ENCODE measurements at regions not wholly inside any gene's neighbourhood (a gene's known extent, or its start where the extent isn't known, plus 50 kb on each side); places are given as distances from the start of the nearest gene placed in this dataset.

- no peak for DNase-seq (ENCODE audit: low read depth, low spot score)
These were observed 118.4 kb upstream of the CHRM3 start for GRCh38 chr1:239268007-239268406.

GRCh38 chr1:239263801-239264200 is 122.6 kb upstream of the CHRM3 start:
- no peak for DNase-seq (ENCODE audit: low read depth, low spot score)

- DNase-seq (ENCODE audit: low read depth, low spot score): peak; percentile 12
These were observed 123.8 kb upstream of the CHRM3 start for GRCh38 chr1:239262538-239262937.

GRCh38 chr1:239261521-239261920 is 124.8 kb upstream of the CHRM3 start:
- DNase-seq (ENCODE audit: low read depth, low spot score): no peak

- no peak for DNase-seq (ENCODE audit: low read depth, low spot score)
These were observed 125.5 kb upstream of the CHRM3 start for GRCh38 chr1:239260842-239261241.

- no peak for DNase-seq (ENCODE audit: low read depth, low spot score)
These were observed 130.7 kb upstream of the CHRM3 start for GRCh38 chr1:239255628-239256160.

GRCh38 chr1:239254999-239255398 is 131.4 kb upstream of the CHRM3 start:
- no peak for DNase-seq (ENCODE audit: low read depth, low spot score)

- DNase-seq (ENCODE audit: low read depth, low spot score): no peak
These were observed 133.3 kb upstream of the CHRM3 start for GRCh38 chr1:239253032-239253431.

- DNase-seq (ENCODE audit: low read depth, low spot score): no peak
These were observed 135.9 kb upstream of the CHRM3 start for GRCh38 chr1:239250353-239251035.

- DNase-seq (ENCODE audit: low read depth, low spot score): no peak
These were observed 139.1 kb upstream of the CHRM3 start for GRCh38 chr1:239247285-239247684.

GRCh38 chr1:239244084-239244483 is 142.3 kb upstream of the CHRM3 start:
- DNase-seq (ENCODE audit: low read depth, low spot score): no peak

- DNase-seq (ENCODE audit: low read depth, low spot score): peak; percentile 40
These were observed 143.4 kb upstream of the CHRM3 start for GRCh38 chr1:239243006-239243405.

- no peak for DNase-seq (ENCODE audit: low read depth, low spot score)
These were observed 144.0 kb upstream of the CHRM3 start for GRCh38 chr1:239242404-239242803.

- DNase-seq (ENCODE audit: low read depth, low spot score): no peak
These were observed 145.6 kb upstream of the CHRM3 start for GRCh38 chr1:239240736-239241135.

GRCh38 chr1:239239529-239239928 is 146.8 kb upstream of the CHRM3 start:
- DNase-seq (ENCODE audit: low read depth, low spot score): no peak

- DNase-seq (ENCODE audit: low read depth, low spot score): no peak
These were observed 148.5 kb upstream of the CHRM3 start for GRCh38 chr1:239237912-239238311.

- no peak for DNase-seq (ENCODE audit: low read depth, low spot score)
These were observed 152.7 kb upstream of the CHRM3 start for GRCh38 chr1:239233626-239234025.

GRCh38 chr1:239232921-239233320 is 153.4 kb upstream of the CHRM3 start:
- DNase-seq (ENCODE audit: low read depth, low spot score): no peak

GRCh38 chr1:239228451-239228850 is 157.9 kb upstream of the CHRM3 start:
- DNase-seq (ENCODE audit: low read depth, low spot score): no peak

GRCh38 chr1:239225396-239225795 is 161.0 kb upstream of the CHRM3 start:
- DNase-seq (ENCODE audit: low read depth, low spot score): no peak

GRCh38 chr1:239224100-239224499 is 162.3 kb upstream of the CHRM3 start:
- no peak for DNase-seq (ENCODE audit: low read depth, low spot score)

GRCh38 chr1:239222999-239223398 is 163.4 kb upstream of the CHRM3 start:
- no peak for DNase-seq (ENCODE audit: low read depth, low spot score)

- DNase-seq (ENCODE audit: low read depth, low spot score): no peak
These were observed 164.7 kb upstream of the CHRM3 start for GRCh38 chr1:239221656-239222055.

GRCh38 chr1:239219679-239220078 is 166.7 kb upstream of the CHRM3 start:
- DNase-seq (ENCODE audit: low read depth, low spot score): no peak

Measured in iPS DF 19.7 (cell line).